Islet precursor cell (in vitro differentiated cells): ENCODE measurements at regions not wholly inside any gene's neighbourhood (a gene's known extent, or its start where the extent isn't known, plus 50 kb on each side); places are given as distances from the start of the nearest gene placed in this dataset.

Source experiments
- DNase-seq: peaks from one replicate; pipeline ENCODE4 v3.0.0-alpha.2; 2018

DNA sequence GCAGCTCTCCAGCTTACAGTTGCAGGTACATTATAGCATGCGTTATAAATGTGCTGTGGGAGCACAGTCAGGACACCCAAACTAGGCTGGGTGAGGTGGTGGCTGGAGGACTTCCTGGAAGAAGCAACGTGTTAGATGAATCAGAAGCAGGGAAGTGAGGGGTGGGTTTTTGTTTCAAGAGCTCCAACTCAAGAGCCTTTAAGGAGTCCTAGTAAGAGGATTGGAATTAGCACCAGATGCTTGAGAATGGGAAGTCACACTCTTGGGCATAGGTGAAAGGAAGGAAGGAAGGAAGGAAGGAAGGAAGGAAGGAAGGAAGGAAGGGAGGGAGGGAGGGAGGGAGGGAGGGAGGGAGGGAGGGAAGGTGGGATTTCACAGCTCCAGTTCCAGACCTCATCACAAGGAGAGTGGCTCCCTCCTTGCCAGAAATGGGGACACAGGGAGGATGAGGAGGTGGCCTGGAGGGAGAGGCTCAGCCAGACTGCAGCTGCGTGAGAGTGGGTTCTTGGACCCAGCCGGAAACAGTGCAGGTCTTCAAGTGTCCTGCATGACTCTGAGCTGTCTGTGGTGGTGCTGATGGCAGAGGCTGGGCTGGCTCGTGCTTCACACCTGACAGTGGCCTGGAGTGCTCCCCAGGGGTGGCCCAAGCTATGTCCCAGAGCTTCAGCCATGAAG lies 115.7 kb upstream of the GSC start:
- DNase-seq, result no peak

DNA sequence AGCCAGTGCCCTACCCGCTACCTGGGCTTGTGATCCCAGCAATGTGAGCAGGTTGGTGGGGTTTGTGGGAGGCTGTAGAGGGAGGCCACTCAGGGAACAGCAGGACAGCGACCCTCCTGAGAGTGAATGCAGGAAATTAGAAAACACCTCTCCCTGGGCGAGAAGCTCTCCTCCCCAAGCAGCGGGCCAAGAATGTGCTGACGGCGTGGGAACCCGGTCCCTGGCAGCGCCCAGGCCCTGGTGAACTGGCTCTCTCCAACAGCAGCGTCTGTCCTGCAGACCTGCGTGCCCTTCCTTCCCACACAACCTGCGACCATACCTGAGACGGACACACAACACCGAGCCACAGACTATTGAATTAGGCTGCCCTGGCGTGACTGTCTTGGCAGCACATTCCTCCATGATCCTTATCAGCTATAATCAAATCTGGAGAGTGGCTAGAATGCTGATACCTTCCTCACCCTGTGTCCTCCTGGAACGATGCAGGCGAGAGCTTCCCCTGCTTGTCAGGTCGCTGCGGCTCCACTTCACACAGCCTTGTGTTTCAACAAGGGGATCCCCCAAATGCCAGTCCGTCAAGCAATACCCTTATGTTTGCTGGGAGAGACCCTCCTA lies 114.8 kb upstream of the GSC start:
- peak; percentile 66 for DNase-seq

DNA sequence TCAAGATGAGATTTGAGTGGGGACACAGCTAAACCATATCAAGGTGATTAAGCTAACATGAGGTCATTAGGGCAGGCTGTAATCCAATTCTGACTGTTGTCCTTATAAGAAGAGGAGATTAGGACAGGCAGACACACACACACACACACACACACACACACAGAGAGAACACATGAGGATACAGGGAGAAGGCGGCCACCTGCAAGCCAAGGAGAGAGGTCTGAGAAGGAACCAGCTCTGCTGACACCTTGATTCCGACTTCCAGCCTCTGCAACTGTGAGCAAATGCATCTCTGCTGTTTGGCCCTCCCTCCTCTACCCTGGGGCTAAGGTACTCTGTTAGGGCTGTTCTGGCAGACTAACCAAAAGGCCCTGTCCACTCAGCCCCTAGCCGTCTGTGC lies 112.5 kb upstream of the GSC start:
- no peak for DNase-seq

DNA sequence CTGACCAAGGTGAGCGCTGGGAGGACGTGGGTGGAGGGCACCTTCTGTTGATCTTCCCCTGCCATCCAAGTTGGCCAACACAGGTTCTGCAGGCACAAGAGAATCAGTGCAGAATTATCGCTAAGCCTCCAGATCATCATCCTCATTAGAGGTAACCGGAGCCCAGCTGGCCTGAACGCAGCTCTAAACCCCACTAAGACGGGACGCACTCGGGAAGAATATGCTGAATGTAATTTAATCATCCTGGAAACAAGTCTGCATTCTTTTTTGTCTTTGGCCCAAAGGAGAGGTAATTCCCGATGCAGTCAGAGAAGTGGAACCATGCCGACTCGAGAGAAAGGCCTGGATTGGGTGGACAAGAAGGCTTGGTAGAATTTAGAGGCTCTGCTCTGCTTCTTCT lies 111.0 kb upstream of the GSC start:
- DNase-seq, result no peak

DNA sequence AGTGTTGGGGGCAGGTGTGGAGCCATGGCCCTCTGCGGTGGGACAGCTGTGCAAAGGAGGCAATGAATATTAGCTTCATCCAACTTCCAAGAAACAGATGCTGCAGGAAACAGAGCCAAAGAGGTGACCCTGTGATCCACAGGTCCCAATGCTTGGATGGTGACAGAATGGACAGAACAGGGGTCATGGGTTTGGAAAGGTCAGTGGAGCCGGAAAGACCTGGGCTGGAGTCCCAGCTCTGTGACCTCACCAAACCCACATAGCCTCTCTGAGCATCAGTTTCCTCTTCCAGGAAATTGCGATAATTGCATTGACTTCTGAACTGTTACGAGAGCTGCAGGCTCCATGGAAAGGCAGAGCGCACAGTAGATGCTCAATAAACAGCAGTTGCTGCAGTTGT lies 110.2 kb upstream of the GSC start:
- no peak for DNase-seq

DNA sequence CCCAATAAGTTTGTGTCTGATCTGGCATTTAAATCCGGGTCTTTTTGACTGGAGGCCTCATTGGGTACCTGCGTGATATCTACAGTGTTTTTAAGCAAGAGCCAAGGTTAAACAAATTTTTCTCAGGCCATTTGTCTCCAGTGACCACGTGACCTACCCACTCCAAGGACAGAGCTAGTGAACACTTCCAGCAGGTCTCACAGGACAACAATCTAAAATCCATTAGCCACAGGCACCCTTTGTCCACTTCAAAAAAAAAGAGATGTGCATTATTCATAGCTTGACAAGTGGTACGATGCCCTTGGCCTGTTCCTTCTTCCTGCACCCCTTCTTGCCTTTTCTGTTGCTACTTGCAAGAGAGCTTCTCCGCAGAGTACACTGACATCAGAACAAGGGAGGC lies 109.6 kb upstream of the GSC start:
- no peak for DNase-seq

DNA sequence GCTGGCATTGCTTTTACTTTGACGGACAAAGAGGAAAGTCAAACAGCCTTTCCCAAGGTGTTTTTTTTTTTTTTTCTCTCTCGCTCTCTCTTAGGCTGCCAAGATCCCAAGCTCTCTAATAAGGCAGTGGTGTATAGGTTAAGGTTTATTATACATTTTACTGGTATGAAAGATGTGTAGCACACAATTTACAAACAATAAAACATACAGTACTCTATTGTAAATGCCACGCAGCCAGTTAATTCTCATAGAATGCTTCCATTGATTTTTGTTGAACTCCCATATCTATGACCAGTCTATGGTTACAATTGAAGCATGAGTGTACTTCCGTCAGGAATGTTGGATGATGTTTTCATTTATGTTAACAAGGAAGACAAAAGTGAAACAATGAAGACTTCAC lies 106.4 kb upstream of the GSC start:
- no peak for DNase-seq

DNA sequence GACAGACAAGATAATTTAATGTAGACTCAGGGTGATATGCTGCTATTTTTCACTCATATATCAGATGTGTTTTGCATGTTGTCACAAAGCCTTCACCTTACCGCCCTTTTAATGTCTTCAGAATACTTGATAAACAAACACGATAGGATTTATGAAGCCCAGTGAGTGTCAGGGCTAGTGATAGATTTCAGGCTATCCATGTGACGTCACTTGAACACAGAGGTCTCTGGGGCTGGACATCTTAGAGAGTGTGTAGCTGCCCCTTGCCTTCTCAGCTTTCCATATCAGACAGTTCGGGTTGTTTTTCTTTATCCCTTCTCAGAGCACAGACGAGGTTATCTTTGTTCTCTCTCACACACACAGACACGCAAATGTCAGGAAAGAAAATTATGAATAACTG lies 105.3 kb upstream of the GSC start:
- no peak for DNase-seq

DNA sequence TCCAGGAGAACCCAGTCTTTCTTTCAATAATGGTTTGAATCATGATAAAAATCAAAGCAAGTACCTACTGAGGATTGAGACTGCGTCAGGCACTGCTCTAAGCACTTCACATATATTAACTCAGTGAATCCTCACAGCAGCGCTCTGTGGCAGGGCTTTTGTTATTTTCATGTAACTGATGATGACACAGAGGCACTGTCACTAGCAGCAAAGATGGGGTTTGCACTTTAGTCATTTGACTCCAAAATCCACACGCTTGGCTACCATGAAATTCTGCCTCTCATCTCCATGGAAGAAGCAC lies 98.8 kb upstream of the GSC start:
- no peak for DNase-seq

DNA sequence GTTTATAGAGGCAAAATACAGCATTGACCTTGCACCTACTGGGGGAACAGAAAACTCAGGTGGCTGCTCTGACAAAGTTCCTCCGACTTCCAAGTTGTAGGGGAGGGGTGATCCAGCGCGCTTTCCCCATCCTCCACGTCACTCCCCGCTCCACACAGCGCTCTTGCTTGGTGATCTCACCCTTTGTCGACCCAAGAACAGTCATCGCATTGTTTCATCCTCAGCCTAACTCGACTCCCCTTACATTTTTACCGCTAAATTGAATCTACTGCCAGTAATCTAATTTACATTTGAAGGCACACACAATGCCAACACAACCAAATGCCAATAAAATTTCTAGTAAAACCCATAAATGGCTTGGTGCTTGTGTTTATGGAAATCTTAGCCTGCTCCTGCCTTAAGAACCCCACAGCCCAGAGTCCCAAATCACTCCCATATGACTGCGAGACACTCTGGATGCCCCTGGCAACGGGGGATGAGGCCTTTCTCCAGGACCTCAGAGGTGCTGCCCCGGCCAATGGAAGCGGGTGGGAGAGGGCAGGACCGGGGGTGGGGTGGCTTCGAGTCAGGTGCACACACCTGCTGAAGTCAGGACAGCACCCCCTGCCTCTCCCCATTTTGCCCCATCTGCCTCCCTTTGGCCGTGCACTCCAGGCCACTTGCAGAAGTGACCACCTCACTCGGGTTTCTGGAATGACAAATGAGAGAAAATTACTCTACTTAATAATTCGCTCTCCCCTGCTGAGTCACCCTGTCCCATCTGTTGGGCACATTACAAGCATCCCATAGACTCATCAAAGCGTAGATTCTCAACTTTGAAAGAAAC lies 98.2 kb upstream of the GSC start:
- peak; percentile 61 for DNase-seq

DNA sequence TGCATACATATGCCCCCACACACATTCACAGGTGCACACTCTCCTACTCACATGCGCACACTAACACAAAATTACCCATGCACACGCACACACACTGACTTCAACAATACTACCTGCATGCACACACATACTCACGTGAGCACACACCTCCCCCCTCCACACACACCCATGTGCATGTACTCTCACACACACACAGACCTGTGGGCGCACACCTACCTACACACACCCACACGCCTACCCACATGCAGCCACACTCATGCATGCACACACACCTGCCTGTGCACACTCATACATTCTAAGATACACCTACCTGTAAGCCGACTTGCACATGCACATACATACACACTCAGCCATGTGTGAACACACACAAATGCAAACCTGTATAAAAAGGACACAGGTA lies 97.3 kb upstream of the GSC start:
- DNase-seq, result no peak

DNA sequence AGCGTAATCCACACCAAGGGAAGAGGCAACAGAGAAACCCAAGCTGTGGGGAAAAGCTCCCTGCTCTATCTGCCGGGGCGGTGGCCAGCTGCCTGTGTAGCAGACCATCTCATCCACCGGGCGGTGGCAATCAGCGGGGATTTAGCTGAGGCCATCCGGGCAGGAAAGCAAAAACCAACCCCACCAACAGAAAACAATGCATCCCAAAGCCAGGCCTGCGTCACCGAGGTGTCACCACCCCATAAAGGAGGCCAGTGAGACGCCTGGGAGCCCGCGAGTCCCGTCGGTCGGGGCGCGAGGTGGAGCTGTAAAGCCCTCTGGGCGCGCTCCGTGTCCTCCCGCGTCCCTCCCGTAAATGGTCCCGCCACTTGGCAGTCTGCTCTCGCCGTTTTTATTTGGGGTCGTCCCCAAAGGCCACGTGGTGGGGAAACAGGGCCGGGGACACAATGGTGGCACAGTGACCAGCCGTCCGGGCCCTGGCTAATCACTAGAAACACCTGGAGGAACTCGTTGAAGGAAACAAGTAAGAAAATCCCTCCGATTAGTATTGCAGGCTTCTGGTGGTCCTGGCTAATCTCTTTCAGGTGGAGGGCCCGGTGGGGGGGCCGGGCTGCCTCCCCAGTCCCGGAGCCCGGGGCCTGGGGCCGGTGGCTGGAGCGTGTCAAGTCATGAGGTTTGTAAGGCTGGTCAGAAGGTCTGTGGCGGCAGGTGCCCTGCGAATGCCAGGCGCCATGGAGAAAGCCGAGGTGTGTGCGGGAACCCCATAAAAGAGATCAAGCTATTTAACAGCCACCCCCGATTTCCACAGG lies 94.7 kb upstream of the GSC start:
- peak; percentile 63 for DNase-seq

DNA sequence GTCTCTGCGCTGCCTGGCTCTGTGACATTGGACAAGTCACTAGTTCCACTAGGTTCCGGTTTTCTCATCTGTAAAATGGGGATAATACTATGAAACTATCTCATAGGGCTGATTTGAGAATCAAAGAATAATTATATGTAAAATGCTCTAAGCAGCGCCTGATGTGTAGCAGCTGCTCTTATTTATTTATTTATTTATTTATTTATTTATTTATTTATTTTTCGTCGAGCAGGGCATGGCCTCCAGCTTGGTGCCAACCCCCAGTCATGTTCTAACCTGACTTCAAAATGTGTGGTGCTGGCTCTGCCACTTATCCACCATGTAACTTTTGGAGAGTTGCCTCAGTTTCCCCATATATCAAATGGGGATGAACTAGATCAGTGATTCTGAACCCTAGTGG lies 93.5 kb upstream of the GSC start:
- DNase-seq, result no peak

DNA sequence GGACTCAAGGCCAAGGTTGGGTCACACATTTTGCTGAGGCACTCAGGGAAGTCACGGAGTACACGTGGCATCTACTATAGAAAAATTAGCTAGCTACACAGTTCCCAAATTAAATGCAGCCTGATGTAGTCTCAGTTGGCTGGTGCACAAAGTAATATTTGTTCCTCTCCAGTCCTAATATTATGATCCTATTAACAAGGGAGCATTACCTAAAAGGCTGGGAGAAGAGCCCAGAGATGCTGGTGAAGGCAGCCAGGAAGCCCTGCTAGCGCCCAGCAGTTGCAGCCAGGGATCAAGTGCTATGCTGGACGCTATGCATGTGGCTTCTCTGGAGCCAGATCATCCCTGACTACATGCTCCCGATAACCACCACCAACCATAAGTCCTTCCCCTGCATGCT lies 88.0 kb upstream of the GSC start:
- no peak for DNase-seq

DNA sequence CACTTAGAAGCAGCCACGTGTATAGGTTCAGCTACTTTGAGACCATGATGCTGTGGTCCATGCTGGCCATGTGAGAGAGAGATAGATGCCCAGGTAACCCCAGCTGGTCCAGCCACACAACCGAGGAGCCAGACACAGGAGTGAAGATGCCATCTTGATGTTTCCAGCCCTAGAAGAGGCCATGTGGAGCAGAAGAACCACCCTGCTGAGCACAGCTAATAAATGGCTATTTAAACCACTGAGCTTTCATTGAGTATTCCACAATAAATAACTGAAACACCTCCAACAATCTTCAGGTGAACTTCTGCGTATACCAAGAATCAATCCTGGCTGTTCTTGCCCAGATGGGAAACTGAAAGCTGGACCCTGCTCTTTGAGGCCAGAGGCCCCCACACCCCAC lies 84.0 kb upstream of the GSC start:
- no peak for DNase-seq

DNA sequence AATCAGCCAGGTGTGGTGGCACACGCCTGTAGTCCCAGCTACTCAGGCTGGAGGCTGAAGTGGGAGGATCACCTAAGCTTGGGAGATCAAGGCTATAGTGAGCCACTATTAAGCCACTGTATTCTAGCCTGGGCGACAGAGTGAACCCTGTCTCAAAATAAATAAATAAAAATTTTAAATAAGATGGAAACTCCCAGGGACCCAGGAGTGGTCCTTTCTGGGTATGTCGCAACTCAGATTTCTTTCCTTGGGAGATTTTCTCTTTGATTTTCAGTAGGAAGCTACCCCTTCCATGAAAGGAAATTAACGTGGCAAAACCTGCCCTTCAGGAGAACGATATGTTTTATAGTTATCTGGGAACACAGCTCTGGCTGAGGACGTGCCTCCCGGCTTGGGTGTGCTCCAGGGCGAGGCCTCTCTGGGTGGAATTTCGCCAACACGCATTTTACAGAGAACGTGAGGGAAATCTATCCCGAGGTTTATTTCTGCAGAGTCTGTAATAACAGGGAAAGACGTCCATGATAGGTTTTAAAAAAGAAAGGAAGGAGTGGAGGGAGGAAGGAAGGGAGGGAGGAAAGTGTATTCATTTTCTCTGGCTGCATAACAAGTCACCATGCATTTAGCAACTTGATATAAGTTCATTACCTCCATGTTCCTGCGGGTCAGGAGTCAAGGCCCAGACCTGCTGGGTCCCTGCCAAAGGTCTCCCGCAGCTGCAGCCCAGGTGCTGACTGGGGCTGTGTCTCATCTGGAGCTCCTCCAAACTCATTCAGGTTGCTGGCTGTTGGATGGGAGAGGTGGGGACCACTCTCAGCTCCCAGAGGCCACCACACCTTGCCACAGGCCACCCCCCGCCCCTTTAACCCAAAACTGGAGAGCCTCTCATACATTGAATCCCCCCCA lies 80.6 kb upstream of the GSC start:
- no peak for DNase-seq

DNA sequence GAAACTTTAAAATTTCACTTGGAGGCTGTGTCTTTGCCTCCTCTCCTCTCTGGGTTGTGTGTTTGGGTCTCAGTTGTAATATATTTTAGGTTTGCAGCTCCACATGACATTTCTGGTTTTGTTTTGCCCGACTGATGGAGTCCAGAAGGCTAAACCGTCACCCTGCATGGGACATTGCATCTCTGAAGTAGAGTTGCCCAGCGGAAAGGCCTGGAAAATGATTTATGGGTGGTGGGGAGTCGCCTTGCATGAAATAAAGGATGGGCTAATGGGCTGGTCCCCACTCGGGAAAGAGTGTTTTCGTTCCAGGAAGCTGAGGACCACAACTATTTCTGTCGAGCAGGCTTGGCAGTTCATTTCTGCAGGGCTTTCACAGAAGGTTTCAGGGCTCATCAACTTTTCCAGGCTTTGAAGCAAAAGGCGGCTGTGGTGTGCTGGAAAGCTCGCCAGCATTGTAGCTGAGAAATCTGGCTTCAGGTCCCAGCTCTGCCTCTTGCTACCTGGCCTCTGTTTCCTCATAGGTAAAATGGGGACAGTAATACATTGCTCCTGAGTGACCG lies 74.8 kb upstream of the GSC start:
- no peak for DNase-seq

DNA sequence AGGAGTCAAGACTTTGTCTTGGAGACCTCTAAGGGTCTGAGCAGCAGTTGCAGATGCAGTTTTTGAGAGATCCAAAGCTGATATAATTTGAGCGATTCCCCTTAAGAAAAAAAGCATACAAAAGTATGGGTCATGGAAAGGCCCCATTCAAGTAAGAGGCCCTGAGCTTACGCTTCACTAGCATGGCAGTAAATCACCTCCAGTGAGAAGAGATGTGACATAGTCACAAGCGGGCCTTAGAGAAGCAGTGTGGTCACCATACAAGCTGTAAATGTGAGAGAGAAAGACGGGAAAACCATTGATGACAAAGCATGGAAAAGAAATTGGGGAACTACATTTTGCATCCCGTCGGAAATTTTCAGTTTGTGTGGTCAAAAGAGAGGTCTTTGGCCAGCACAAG lies 70.6 kb upstream of the GSC start:
- DNase-seq, result no peak

DNA sequence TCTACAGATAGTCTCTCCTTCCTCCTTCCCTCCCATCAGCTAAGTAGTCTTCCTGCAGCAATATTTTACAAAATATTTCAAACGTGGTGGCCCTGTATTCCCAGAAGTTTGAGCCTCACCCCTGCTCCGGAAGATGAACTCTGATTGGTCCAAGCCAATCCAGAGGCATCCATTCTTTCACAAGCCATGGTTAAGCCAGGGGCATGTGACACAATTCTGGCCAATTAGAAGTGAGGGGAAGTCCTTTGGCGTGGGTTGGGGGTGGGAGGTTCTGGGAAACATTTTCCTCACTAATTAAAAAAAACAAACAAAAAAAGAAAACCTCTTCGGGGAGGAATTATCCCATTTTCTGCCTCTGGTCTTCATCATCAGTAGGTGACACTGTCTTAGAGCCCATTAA lies 69.4 kb upstream of the GSC start:
- no peak for DNase-seq

DNA sequence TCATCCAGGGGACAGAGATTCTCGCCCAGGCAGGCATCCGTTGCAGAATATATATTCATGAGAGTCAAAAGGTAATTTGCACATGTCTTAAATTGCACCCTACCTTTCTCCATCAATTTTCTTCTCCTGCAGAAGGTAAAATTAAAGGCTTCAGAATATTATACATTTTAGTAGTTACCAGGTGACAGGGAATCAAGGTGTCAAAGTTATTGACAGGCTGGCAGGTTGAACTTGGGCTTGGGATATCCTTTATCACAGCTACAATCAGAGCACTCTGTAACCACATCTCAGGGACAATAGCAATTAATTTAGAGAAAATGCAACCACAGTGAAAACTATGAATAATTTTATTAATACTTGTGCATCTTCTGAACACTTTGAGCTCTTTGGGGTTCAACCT lies 66.9 kb upstream of the GSC start:
- no peak for DNase-seq

DNA sequence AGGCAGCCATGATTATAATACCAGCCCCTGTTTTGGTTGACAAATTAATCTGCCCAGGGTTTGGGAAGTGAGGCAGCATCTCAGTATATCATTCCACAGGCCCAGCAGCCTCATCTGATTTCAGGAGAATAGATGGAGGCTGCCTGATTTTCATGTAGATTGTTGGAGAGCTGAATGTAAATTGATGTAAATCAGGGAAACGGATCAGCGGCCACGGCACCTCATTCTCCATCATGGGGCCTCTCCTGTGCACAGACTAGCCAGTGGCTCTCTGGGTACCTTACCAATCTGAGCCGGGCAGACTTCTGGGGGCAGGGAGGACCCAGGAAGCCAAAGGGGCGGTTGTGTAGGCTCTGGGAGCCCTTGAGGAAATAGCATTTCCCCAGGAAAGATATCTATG lies 63.7 kb upstream of the GSC start:
- no peak for DNase-seq

DNA sequence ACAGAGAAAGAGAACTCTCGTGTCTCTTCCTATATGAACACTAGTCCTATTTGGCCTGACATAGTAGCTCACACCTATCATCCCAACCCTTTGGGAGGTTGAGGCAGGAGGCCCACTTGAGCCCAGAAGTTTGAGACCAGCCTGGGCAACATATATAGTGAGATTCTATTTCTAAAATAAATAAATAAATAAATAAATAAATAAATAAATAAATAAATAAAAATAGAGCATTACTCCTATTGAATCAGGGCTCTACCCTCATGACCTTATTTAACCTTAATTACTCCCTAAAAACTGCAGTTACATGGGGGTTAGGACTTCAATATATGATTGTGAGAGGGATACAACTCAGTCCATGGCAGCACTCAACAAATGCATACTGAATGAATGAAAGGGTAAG lies 61.2 kb upstream of the GSC start:
- no peak for DNase-seq
